ENCODE measurements at regions not wholly inside any gene's neighbourhood (a gene's known extent, or its start where the extent isn't known, plus 50 kb on each side); places are given as distances from the start of the nearest gene placed in this dataset.

- intact Hi-C loops (cut with micrococcal nuclease), result no loop called here
- POLR2A ChIA-PET, result no interaction called here
- Histone ChIP-seq H3K27ac (ENCODE audit: low read depth, low read length) (no peak overlapping the region), H3K9me3 (ENCODE audit: control insufficient read depth in 1 of 2, insufficient read depth in 1 of 2, low read depth in 1 of 2, low read length in 2 of 2) (no peaks in the 10 kb centered on the region), H3K36me3 (ENCODE audit: control insufficient read depth in 1 of 2, insufficient read depth in 2 of 2, low read length in 2 of 2) (no peaks in the 10 kb centered on the region), H3K4me3 (replicated peaks in 1 of 2; ENCODE audit: low read depth in 1 of 2, low read length in 2 of 2) (no peak overlapping the region), H3K79me2 (ENCODE audit: insufficient read depth, low read length) (no peaks in the 10 kb centered on the region), H3K9me2 (ENCODE audit: insufficient read depth) (no peaks in the 10 kb centered on the region), H3K9ac (ENCODE audit: low read length) (no peak overlapping the region), H3K4me1 (ENCODE audit: control insufficient read depth in 1 of 2, insufficient read depth in 2 of 2, low read length in 2 of 2) (no peaks in the 10 kb centered on the region), H3K27me3 (ENCODE audit: insufficient read depth, low read length) (peaks cover 35% of the 10 kb centered on the region), H3K4me2 (ENCODE audit: low read length) (no peak overlapping the region), H2AFZ (ENCODE audit: low read depth, low read length, poor library complexity, severe bottlenecking) (no peak overlapping the region), H4K20me1 (ENCODE audit: insufficient read depth) (no peaks in the 10 kb centered on the region)
- CTCF ChIA-PET, result no interaction called here
- ATAC-seq (no peak), DNase-seq (ENCODE audit: low read depth, low spot score) (no peak)
- no peak for TF ChIP-seq CBX3 (IDR thresholded peaks at IDR 0.05; ENCODE audit: low read depth)
- TF ChIP-seq TCF7L2 (IDR thresholded peaks at IDR 0.05; ENCODE audit: borderline replicate concordance, extremely low read depth, insufficient read depth, insufficient read length), result no peak
- TF ChIP-seq, protein P1, sequence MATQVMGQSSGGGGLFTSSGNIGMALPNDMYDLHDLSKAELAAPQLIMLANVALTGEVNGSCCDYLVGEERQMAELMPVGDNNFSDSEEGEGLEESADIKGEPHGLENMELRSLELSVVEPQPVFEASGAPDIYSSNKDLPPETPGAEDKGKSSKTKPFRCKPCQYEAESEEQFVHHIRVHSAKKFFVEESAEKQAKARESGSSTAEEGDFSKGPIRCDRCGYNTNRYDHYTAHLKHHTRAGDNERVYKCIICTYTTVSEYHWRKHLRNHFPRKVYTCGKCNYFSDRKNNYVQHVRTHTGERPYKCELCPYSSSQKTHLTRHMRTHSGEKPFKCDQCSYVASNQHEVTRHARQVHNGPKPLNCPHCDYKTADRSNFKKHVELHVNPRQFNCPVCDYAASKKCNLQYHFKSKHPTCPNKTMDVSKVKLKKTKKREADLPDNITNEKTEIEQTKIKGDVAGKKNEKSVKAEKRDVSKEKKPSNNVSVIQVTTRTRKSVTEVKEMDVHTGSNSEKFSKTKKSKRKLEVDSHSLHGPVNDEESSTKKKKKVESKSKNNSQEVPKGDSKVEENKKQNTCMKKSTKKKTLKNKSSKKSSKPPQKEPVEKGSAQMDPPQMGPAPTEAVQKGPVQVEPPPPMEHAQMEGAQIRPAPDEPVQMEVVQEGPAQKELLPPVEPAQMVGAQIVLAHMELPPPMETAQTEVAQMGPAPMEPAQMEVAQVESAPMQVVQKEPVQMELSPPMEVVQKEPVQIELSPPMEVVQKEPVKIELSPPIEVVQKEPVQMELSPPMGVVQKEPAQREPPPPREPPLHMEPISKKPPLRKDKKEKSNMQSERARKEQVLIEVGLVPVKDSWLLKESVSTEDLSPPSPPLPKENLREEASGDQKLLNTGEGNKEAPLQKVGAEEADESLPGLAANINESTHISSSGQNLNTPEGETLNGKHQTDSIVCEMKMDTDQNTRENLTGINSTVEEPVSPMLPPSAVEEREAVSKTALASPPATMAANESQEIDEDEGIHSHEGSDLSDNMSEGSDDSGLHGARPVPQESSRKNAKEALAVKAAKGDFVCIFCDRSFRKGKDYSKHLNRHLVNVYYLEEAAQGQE (IDR thresholded peaks at IDR 0.05; ENCODE audit: low read depth), result no peak
- no peak for TF ChIP-seq EGR1 (IDR thresholded peaks at IDR 0.05; ENCODE audit: low read depth)
- RAD21 ChIA-PET (ENCODE audit: low non-redundant PET in 1 of 2, low total read pairs in 2 of 2, uncharacterized antibody in 2 of 2, unreplicated experiment in 2 of 2), result no interaction called here
- no TSS peak for BruUV-seq (replicated peaks)
Observed at GRCh38 chr22:48872271-48873190, 955.1 kb downstream of the BRD1 start.
